Type B pancreatic cell (in vitro differentiated cells): ENCODE measurements at regions not wholly inside any gene's neighbourhood (a gene's known extent, or its start where the extent isn't known, plus 50 kb on each side); places are given as distances from the start of the nearest gene placed in this dataset.

ENCODE experiments used
- DNase-seq: peaks from one replicate; pipeline ENCODE4 v3.0.0; 2021; ENCODE audit warnings: mixed read lengths; ENCODE audit not compliant: unreplicated experiment; ENCODE audit errors: extremely low spot score
- H3K27ac Mint-ChIP-seq: 2 replicates; pipeline ENCODE4 v1.8.0; 2021; ENCODE audit warnings: mild to moderate bottlenecking, mixed read lengths
- H3K27me3 Mint-ChIP-seq: 2 replicates; pipeline ENCODE4 v1.8.0; 2021; ENCODE audit warnings: mixed read lengths
- H3K36me3 Mint-ChIP-seq: 2 replicates; pipeline ENCODE4 v1.8.0; 2021; ENCODE audit warnings: mixed read lengths
- H3K4me1 Mint-ChIP-seq: one replicate; pipeline ENCODE4 v1.8.0; 2021; ENCODE audit warnings: mixed read lengths; ENCODE audit not compliant: unreplicated experiment
- H3K4me3 Mint-ChIP-seq: 2 replicates; pipeline ENCODE4 v1.8.0; 2021; ENCODE audit warnings: mild to moderate bottlenecking, mixed read lengths
- H3K9me3 Mint-ChIP-seq: 2 replicates; pipeline ENCODE4 v1.8.0; 2021; ENCODE audit warnings: mixed read lengths
- CTCF ChIP-seq: fragments of 200-600 bp; sonication (generic); conservative IDR thresholded peaks from 2 replicates; pipeline ENCODE4 v1.5.0; 2021; ENCODE audit warnings: antibody characterized with exemption, mild to moderate bottlenecking

DNA sequence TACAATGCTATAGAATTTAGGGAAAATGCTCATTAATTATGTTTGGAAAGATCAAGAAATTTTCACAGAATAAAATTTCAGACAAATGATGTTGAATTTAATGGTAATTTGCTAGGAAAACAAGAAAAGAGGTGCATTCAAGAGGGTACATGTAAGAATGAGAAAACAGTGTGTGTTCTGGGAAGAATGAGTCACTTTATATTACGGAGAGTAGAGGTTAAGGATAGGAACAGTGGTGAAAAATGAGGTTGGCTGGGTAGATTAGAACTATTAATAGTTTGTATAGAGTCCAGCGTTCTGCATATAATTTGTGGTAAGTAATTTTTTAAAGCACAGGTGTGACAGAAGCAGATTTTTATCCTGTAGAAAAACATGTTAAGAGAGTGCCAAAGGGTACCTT is 336.7 kb upstream of the MBL2 start:
- Mint-ChIP-seq H3K9me3 (peaks cover 11% of the 10 kb centered on the region), H3K4me1 (no peaks in the 10 kb centered on the region), H3K36me3 (no peaks in the 10 kb centered on the region), H3K4me3 (no peak overlapping the region), H3K27me3 (no peaks in the 10 kb centered on the region), H3K27ac (no peak overlapping the region)
- DNase-seq = no peak
- TF ChIP-seq CTCF = no peak

DNA sequence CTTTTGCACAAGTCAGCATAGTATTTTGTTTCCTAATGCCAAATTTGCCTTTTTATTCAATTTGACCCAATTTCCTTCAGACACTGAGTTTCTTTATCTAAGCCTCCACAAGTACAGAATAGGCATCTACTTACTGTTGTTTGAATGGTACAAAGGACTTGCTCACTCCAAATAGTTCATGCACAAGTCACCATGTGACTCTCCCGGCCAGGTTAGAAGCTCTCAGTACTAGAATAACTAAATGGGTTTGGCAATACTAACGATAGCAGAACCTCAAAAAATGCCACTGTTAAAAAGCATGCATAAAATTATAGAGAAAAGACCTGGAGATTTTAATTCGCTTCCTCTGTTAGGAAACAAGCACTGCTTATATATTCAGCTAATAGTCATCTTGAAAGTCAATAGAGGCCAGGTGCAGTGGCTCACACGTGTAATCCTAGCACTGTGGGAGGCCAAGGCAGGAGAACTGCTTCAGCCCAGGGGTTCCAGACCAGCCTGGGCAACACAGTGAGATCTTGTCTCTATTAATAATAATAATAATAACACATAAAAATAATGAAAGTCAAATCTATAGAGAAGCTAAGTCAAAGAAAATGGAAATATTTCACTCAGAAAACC is 335.8 kb upstream of the MBL2 start:
- Mint-ChIP-seq H3K27me3 (no peaks in the 10 kb centered on the region), H3K36me3 (no peaks in the 10 kb centered on the region), H3K4me1 (no peaks in the 10 kb centered on the region), H3K9me3 (peaks cover 12% of the 10 kb centered on the region), H3K4me3 (no peak overlapping the region), H3K27ac (no peak overlapping the region)
- no peak for DNase-seq
- TF ChIP-seq CTCF = no peak

- Mint-ChIP-seq H3K9me3 (peaks cover 12% of the 10 kb centered on the region), H3K4me3 (no peak overlapping the region), H3K27me3 (no peaks in the 10 kb centered on the region), H3K36me3 (no peaks in the 10 kb centered on the region), H3K4me1 (no peaks in the 10 kb centered on the region), H3K27ac (no peak overlapping the region)
- no peak for TF ChIP-seq CTCF
- DNase-seq = no peak
Observed at GRCh38 chr10:53107711-53108110, 335.1 kb upstream of the MBL2 start.

DNA sequence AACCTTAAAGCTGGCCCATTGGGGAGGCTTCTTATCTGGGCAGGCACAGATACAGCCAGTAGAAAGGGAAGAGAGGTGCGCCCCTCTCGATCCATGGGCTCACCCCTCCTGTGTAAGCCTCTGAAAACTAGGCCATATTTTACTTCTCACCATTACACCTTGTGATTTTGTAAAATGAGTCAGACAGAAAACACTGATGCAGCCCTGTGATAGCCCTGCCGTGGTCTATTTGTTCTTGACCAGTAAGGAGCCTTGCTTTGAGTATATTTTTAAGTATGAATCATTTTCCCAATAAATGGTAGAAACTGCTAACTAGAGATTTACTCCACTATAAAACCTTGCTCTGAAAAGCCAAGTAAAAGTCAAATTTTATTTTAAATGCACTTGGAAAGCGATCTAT is 329.8 kb upstream of the MBL2 start:
- no peak overlapping the region for H3K27ac Mint-ChIP-seq
- H3K27me3 Mint-ChIP-seq = no peaks in the 10 kb centered on the region
- no peaks in the 10 kb centered on the region for H3K36me3 Mint-ChIP-seq
- no peak for DNase-seq
- H3K4me3 Mint-ChIP-seq = no peak overlapping the region
- peaks cover 7% of the 10 kb centered on the region for H3K9me3 Mint-ChIP-seq
- no peaks in the 10 kb centered on the region for H3K4me1 Mint-ChIP-seq
- no peak for TF ChIP-seq CTCF

GRCh38 chr10:53093878-53094277 is 321.3 kb upstream of the MBL2 start:
- no peak overlapping the region for H3K27ac Mint-ChIP-seq
- no peaks in the 10 kb centered on the region for H3K27me3 Mint-ChIP-seq
- H3K36me3 Mint-ChIP-seq = no peaks in the 10 kb centered on the region
- no peak overlapping the region for H3K4me3 Mint-ChIP-seq
- peaks cover 6% of the 10 kb centered on the region for H3K9me3 Mint-ChIP-seq
- no peaks in the 10 kb centered on the region for H3K4me1 Mint-ChIP-seq
- TF ChIP-seq CTCF = no peak
- DNase-seq = no peak

DNA sequence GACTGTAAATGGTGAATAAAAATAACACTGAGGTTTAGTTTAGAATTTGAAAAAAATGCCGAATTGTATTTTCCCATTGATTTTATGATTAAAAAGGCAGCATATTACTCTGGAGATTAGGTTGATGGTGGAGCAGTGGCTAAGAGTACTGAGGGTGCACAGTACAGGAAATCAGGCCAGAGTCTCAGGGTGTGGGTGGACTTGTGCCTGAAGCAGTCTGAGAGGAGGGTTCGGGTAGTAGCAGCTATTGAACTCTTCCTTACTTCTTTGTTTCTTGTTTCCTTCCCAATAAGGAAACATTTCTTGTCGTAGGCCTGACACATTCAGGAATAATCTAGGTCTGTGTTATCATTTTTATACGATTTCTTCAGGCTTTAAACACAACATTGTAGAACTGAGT is 319.0 kb upstream of the MBL2 start:
- DNase-seq = no peak
- Mint-ChIP-seq H3K27me3 (no peaks in the 10 kb centered on the region), H3K4me1 (no peaks in the 10 kb centered on the region), H3K36me3 (no peaks in the 10 kb centered on the region), H3K27ac (no peak overlapping the region), H3K9me3 (peaks cover 3% of the 10 kb centered on the region), H3K4me3 (no peak overlapping the region)
- TF ChIP-seq CTCF = no peak
